Left colon (tissue), 2 donors: ENCODE measurements at regions not wholly inside any gene's neighbourhood (a gene's known extent, or its start where the extent isn't known, plus 50 kb on each side); places are given as distances from the start of the nearest gene placed in this dataset.

Experiments used
- ATAC-seq: fragments of 200-7000 bp; cut with Tn5 transposase; one replicate; pipeline ENCODE4 v1.9.1; 2020; ENCODE audit warnings: mild to moderate bottlenecking, moderate library complexity
- DNase-seq, 2 donors: peaks; one replicate each; pipeline ENCODE4 v3.0.0-alpha.2; 2020
- intact Hi-C, 2 donors: fragments of 100-400 bp; cut with DNase I in 1 of 2; cut with micrococcal nuclease in 1 of 2; formaldehyde crosslinking; loops; one replicate each; pipeline versions ENCODE4 v1.11.2 to v1.14.0; 2022; cut with DNase I, micrococcal nuclease
- donor health status: DM: no; HTN: no; CAD: no.
- donor health status: DM: yes; HTN: yes; CAD: no.

GRCh38 chr20:53844259-53844658 lies 226.1 kb downstream of the BCAS1 start:
- DNase-seq (no peak), ATAC-seq (no peak)
- intact Hi-C loops: no loop called here

- no peak for ATAC-seq
These were observed 226.7 kb downstream of the BCAS1 start for GRCh38 chr20:53843645-53844044.

GRCh38 chr20:53842301-53843099 lies 227.9 kb downstream of the BCAS1 start:
- no peak for ATAC-seq
- intact Hi-C loops: no loop called here
- no peak for DNase-seq

More at GRCh38 chr20:53843645-53844044, 226.7 kb downstream of the BCAS1 start:
- intact Hi-C loops: no loop called here
- DNase-seq: no peak

- ATAC-seq (no peak), DNase-seq (no peak)
- intact Hi-C loops: no loop called here
These were observed 228.7 kb downstream of the BCAS1 start for GRCh38 chr20:53841741-53842140.

- no peak for ATAC-seq
- intact Hi-C loops: no loop called here
- no peak for DNase-seq
These were observed 229.9 kb downstream of the BCAS1 start for GRCh38 chr20:53840532-53840931.

GRCh38 chr20:53839423-53840176 lies 230.8 kb downstream of the BCAS1 start:
- DNase-seq (peak; percentile 65 to 75), ATAC-seq (peak; percentile 67)
- intact Hi-C loops: no loop called here

GRCh38 chr20:53838311-53838868 lies 232.0 kb downstream of the BCAS1 start:
- DNase-seq (peak in 1 of 2 donors; percentile 75), ATAC-seq (peak; percentile 80)
- intact Hi-C loops: no loop called here

GRCh38 chr20:53837126-53837826 lies 233.1 kb downstream of the BCAS1 start:
- intact Hi-C loops: no loop called here
- ATAC-seq (peak; percentile 73), DNase-seq (peak; percentile 68 to 87)

GRCh38 chr20:53834749-53835148 lies 235.6 kb downstream of the BCAS1 start:
- intact Hi-C loops: no loop called here
- DNase-seq (no peak), ATAC-seq (no peak)

- no peak for ATAC-seq
- intact Hi-C loops: no loop called here
- DNase-seq: no peak
These were observed 236.3 kb downstream of the BCAS1 start for GRCh38 chr20:53834062-53834442.

GRCh38 chr20:53833333-53834061 lies 236.9 kb downstream of the BCAS1 start:
- intact Hi-C loops: no loop called here
- no peak for ATAC-seq
- DNase-seq: no peak

- intact Hi-C loops: no loop called here
- DNase-seq (no peak), ATAC-seq (no peak)
These were observed 237.9 kb downstream of the BCAS1 start for GRCh38 chr20:53832499-53832898.

- ATAC-seq (no peak), DNase-seq (no peak)
- intact Hi-C loops: no loop called here
These were observed 238.2 kb upstream of the ZNF217 start for GRCh38 chr20:53831812-53832211.

- intact Hi-C loops: no loop called here
- ATAC-seq: no peak
- no peak for DNase-seq
These were observed 237.6 kb upstream of the ZNF217 start for GRCh38 chr20:53831228-53831627.

- DNase-seq (peak in 1 of 2 donors; percentile 32), ATAC-seq (peak; percentile 72)
- intact Hi-C loops: loop anchor here in 1 of 2 donors (5.0 kb wide), 1 partner anchor 253 kb away; no protein-coding TSS in a partner anchor
These were observed 236.3 kb upstream of the ZNF217 start for GRCh38 chr20:53829724-53830521.

GRCh38 chr20:53829255-53829723 lies 235.7 kb upstream of the ZNF217 start:
- DNase-seq (no peak), ATAC-seq (peak; percentile 63)
- intact Hi-C loops: loop anchor here in 1 of 2 donors (5.0 kb wide), 1 partner anchor 252 kb away; no protein-coding TSS in a partner anchor

GRCh38 chr20:53828682-53829254 lies 235.1 kb upstream of the ZNF217 start:
- DNase-seq (no peak), ATAC-seq (peak; percentile 50)
- intact Hi-C loops: loop anchor here in 1 of 2 donors (5.0 kb wide), 1 partner anchor 251 kb away; no protein-coding TSS in a partner anchor
